ENCODE measurements at regions not wholly inside any gene's neighbourhood (a gene's known extent, or its start where the extent isn't known, plus 50 kb on each side); places are given as distances from the start of the nearest gene placed in this dataset.

DNA sequence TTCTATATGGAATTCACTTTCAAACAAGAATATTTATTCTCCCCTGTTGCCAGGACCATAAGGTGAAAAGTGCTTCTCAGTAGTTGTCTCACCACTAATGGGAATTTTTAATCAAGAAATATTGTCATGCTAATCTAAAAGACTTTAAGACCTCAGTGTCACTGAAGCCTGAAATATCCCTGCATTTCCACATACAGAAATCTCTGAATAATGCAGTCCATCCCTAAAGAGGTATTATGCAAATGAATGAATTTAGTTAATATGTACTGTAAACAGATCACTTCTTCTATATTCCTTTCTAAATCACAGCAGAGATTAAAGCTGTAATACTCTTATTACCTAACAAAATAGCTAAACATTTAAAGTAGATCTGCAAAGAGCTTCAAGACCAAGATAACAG is 531.1 kb upstream of the CDH6 start:
- H3K4me1 Mint-ChIP-seq = no peaks in the 10 kb centered on the region
- H3K4me3 Mint-ChIP-seq = no peak overlapping the region
- H3K27ac Mint-ChIP-seq = no peak overlapping the region
- no peaks in the 10 kb centered on the region for H3K36me3 Mint-ChIP-seq (ENCODE audit: low read depth)
- H3K27me3 Mint-ChIP-seq (ENCODE audit: low read depth) = no peaks in the 10 kb centered on the region
- no peaks in the 10 kb centered on the region for H3K9me3 Mint-ChIP-seq
- TF ChIP-seq, protein P1, sequence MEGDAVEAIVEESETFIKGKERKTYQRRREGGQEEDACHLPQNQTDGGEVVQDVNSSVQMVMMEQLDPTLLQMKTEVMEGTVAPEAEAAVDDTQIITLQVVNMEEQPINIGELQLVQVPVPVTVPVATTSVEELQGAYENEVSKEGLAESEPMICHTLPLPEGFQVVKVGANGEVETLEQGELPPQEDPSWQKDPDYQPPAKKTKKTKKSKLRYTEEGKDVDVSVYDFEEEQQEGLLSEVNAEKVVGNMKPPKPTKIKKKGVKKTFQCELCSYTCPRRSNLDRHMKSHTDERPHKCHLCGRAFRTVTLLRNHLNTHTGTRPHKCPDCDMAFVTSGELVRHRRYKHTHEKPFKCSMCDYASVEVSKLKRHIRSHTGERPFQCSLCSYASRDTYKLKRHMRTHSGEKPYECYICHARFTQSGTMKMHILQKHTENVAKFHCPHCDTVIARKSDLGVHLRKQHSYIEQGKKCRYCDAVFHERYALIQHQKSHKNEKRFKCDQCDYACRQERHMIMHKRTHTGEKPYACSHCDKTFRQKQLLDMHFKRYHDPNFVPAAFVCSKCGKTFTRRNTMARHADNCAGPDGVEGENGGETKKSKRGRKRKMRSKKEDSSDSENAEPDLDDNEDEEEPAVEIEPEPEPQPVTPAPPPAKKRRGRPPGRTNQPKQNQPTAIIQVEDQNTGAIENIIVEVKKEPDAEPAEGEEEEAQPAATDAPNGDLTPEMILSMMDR (IDR thresholded peaks at IDR 0.05; ENCODE audit: unreplicated experiment in 3 of 3) = no peak

- no peak overlapping the region for H3K4me3 Mint-ChIP-seq
- H3K4me1 Mint-ChIP-seq = no peaks in the 10 kb centered on the region
- H3K27me3 Mint-ChIP-seq (ENCODE audit: low read depth) = no peaks in the 10 kb centered on the region
- no peaks in the 10 kb centered on the region for H3K36me3 Mint-ChIP-seq (ENCODE audit: low read depth)
- TF ChIP-seq, protein P1 (IDR thresholded peaks at IDR 0.05; ENCODE audit: unreplicated experiment in 3 of 3) = no peak
- H3K9me3 Mint-ChIP-seq = no peaks in the 10 kb centered on the region
- no peak overlapping the region for H3K27ac Mint-ChIP-seq
Measured at GRCh38 chr5:30661730-30662129, 531.8 kb upstream of the CDH6 start.

GRCh38 chr5:30659417-30659816 is 534.1 kb upstream of the CDH6 start:
- H3K27ac Mint-ChIP-seq = no peak overlapping the region
- H3K4me1 Mint-ChIP-seq = no peaks in the 10 kb centered on the region
- TF ChIP-seq, protein P1 (IDR thresholded peaks at IDR 0.05; ENCODE audit: unreplicated experiment in 3 of 3) = no peak
- no peak overlapping the region for H3K4me3 Mint-ChIP-seq
- no peaks in the 10 kb centered on the region for H3K27me3 Mint-ChIP-seq (ENCODE audit: low read depth)
- no peaks in the 10 kb centered on the region for H3K36me3 Mint-ChIP-seq (ENCODE audit: low read depth)
- no peaks in the 10 kb centered on the region for H3K9me3 Mint-ChIP-seq

GRCh38 chr5:30650311-30650710 is 543.2 kb upstream of the CDH6 start:
- no peaks in the 10 kb centered on the region for H3K9me3 Mint-ChIP-seq

DNA sequence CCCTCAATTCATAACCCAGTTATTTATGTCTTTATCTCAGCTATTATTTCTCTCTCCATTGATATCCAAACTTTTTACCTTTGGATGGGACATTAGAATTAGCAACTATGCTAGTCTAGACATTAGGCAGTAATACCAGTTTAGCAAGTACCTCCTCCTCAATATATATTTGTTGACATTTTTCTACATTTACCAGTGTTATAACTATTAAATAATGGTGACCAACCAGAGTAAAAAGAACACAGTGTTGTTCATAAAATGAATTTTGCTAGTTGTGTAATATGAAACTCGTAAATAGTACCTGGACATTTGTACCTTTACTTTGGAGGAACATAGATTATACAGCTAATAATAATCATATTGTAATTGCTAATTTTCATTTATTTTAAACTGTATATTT is 554.6 kb upstream of the CDH6 start:
- no peaks in the 10 kb centered on the region for H3K27me3 Mint-ChIP-seq (ENCODE audit: low read depth)
- H3K36me3 Mint-ChIP-seq (ENCODE audit: low read depth) = no peaks in the 10 kb centered on the region
- H3K27ac Mint-ChIP-seq = no peak overlapping the region
- TF ChIP-seq, protein P1 (IDR thresholded peaks at IDR 0.05; ENCODE audit: unreplicated experiment in 3 of 3) = no peak
- H3K4me1 Mint-ChIP-seq = no peaks in the 10 kb centered on the region
- H3K4me3 Mint-ChIP-seq = no peak overlapping the region
- H3K9me3 Mint-ChIP-seq = peaks cover 13% of the 10 kb centered on the region

More at GRCh38 chr5:30650311-30650710, 543.2 kb upstream of the CDH6 start:
- no peak overlapping the region for H3K4me3 Mint-ChIP-seq
- H3K27ac Mint-ChIP-seq = no peak overlapping the region
- TF ChIP-seq, protein P1 (IDR thresholded peaks at IDR 0.05; ENCODE audit: unreplicated experiment in 3 of 3) = no peak
- H3K27me3 Mint-ChIP-seq (ENCODE audit: low read depth) = no peaks in the 10 kb centered on the region
- no peaks in the 10 kb centered on the region for H3K4me1 Mint-ChIP-seq
- H3K36me3 Mint-ChIP-seq (ENCODE audit: low read depth) = no peaks in the 10 kb centered on the region

DNA sequence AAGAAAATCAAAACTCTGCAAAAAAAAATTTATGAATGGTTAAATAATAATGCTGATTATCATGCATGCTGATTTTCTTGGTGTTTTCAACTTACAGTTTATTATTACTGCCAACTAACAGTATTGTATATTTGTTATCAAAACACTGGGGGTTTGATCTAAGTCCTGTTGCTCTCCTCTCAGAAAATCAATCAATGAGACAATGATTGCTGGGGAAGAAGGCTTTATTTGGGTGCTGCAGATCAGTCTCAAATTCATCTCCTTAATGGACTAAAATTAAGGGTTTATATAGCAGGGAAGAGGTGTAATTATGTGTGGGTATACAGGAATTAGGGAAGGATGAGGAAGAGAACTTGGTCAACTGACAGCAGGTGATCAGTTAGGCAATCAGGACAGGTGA is 565.5 kb upstream of the CDH6 start:
- TF ChIP-seq, protein P1 (IDR thresholded peaks at IDR 0.05; ENCODE audit: unreplicated experiment in 3 of 3) = no peak
- H3K9me3 Mint-ChIP-seq = peaks cover 2% of the 10 kb centered on the region

More for the DNA sequence above, 565.5 kb upstream of the CDH6 start:
- Mint-ChIP-seq H3K4me1 (no peaks in the 10 kb centered on the region), H3K4me3 (no peak overlapping the region), H3K27me3 (ENCODE audit: low read depth) (no peaks in the 10 kb centered on the region), H3K36me3 (ENCODE audit: low read depth) (no peaks in the 10 kb centered on the region), H3K27ac (no peak overlapping the region)

All from nephron (organoid).